ENCODE measurements at regions not wholly inside any gene's neighbourhood (a gene's known extent, or its start where the extent isn't known, plus 50 kb on each side); places are given as distances from the start of the nearest gene placed in this dataset.

GRCh38 chr11:91653079-91653754, 571.4 kb upstream of the FAT3 start:
- Histone ChIP-seq H3K9me3 (replicated peaks; ENCODE audit: control insufficient read depth, insufficient read depth, low read length) (no peaks in the 10 kb centered on the region), H3K36me3 (ENCODE audit: control insufficient read depth in 2 of 2, extremely low read depth in 1 of 2, insufficient read depth in 2 of 2, low read length in 2 of 2) (no peaks in the 10 kb centered on the region), H2AFZ (ENCODE audit: low read depth, low read length) (no peak overlapping the region), H4K20me1 (replicated peaks; ENCODE audit: control insufficient read depth, extremely low read depth, insufficient read depth, low read length) (no peaks in the 10 kb centered on the region), H3K9me1 (replicated peaks; ENCODE audit: control insufficient read depth, extremely low read depth, insufficient read depth, low read length) (no peaks in the 10 kb centered on the region), H3K27ac (ENCODE audit: insufficient read depth, low read depth, low read length) (no peak overlapping the region), H3K79me2 (ENCODE audit: control insufficient read depth, insufficient read depth, low read length) (no peaks in the 10 kb centered on the region), H3K9ac (replicated peaks; ENCODE audit: extremely low read depth, insufficient read depth, low read length) (no peak overlapping the region), H3K4me3 (replicated peaks in 1 of 3; ENCODE audit: insufficient read depth in 1 of 3, low read depth in 1 of 3, low read length in 3 of 3) (no peak overlapping the region), H3K4me1 (ENCODE audit: control insufficient read depth, extremely low read depth, insufficient read depth, low read length) (no peaks in the 10 kb centered on the region), H3K27me3 (ENCODE audit: control insufficient read depth in 2 of 2, insufficient read depth in 2 of 2, low read length in 2 of 2) (no peaks in the 10 kb centered on the region), H3K4me2 (ENCODE audit: insufficient read depth, low read length) (no peak overlapping the region)
- no TSS peak for BruUV-seq (replicated peaks)
- intact Hi-C loops (cut with micrococcal nuclease) (no loop called here), dilution Hi-C loops (cut with MboI; ENCODE audit: extremely low pct_ligation_motif_present, low sequenced_read_pairs) (no loop called here)
- DNase-seq (ENCODE audit: low read depth, low spot score) (no peak), FAIRE-seq (no peak)
- TF ChIP-seq POLR2A (IDR thresholded peaks at IDR 0.05; ENCODE audit: low read depth, low read length) = no peak
- no peak for TF ChIP-seq MYC (IDR thresholded peaks at IDR 0.05; ENCODE audit: low read depth, low read length)
- ChIA-PET POLR2A (no interaction called here), CTCF (no interaction called here)

DNA sequence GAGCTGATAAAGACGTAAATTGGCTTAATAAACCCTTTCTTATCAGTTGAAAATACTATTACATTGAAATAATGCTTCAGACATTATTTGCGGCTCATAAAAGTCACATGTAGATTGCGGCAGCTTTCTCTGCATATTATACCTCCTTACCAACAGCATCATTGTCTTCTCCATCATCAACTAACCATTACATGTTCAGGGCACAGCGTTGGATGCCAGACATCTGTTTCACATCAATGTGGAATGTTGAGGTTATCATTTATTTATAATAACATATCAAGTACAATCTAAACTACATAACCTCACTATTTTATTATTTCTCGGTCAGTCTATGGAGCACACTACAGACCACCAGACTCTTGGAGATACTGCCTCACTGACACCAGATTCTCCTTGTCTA, 573.8 kb upstream of the FAT3 start:
- ChIA-PET CTCF (no interaction called here), POLR2A (no interaction called here)
- no peak overlapping the region for H2AFZ ChIP-seq (ENCODE audit: low read depth, low read length)
- no peak overlapping the region for H3K4me3 ChIP-seq (replicated peaks in 1 of 3; ENCODE audit: insufficient read depth in 1 of 3, low read depth in 1 of 3, low read length in 3 of 3)
- BruUV-seq (replicated peaks) = no TSS peak
- no peaks in the 10 kb centered on the region for H3K36me3 ChIP-seq (ENCODE audit: control insufficient read depth in 2 of 2, extremely low read depth in 1 of 2, insufficient read depth in 2 of 2, low read length in 2 of 2)
- H3K4me1 ChIP-seq (ENCODE audit: control insufficient read depth, extremely low read depth, insufficient read depth, low read length) = no peaks in the 10 kb centered on the region
- H3K9me3 ChIP-seq (replicated peaks; ENCODE audit: control insufficient read depth, insufficient read depth, low read length) = no peaks in the 10 kb centered on the region
- TF ChIP-seq MYC (IDR thresholded peaks at IDR 0.05; ENCODE audit: low read depth, low read length) (no peak), MAX (IDR thresholded peaks at IDR 0.05; ENCODE audit: insufficient read depth, insufficient read length) (no peak), POLR2AphosphoS5 (IDR thresholded peaks at IDR 0.05; ENCODE audit: insufficient read depth, low read depth, low read length) (no peak), FOS (IDR thresholded peaks at IDR 0.05; ENCODE audit: borderline replicate concordance, insufficient read depth, low read length) (no peak), JUN (IDR thresholded peaks at IDR 0.05; ENCODE audit: borderline replicate concordance, insufficient read depth, insufficient read length, low read depth) (no peak), EZH2 (IDR thresholded peaks at IDR 0.05; ENCODE audit: borderline replicate concordance, low read depth, low read length, severe bottlenecking) (no peak), POLR2A (IDR thresholded peaks at IDR 0.05; ENCODE audit: low read depth, low read length) (no peak), GATA2 (IDR thresholded peaks at IDR 0.05; ENCODE audit: insufficient read depth, insufficient read length, low read depth, low read length) (no peak)
- TF ChIP-seq, protein P1, sequence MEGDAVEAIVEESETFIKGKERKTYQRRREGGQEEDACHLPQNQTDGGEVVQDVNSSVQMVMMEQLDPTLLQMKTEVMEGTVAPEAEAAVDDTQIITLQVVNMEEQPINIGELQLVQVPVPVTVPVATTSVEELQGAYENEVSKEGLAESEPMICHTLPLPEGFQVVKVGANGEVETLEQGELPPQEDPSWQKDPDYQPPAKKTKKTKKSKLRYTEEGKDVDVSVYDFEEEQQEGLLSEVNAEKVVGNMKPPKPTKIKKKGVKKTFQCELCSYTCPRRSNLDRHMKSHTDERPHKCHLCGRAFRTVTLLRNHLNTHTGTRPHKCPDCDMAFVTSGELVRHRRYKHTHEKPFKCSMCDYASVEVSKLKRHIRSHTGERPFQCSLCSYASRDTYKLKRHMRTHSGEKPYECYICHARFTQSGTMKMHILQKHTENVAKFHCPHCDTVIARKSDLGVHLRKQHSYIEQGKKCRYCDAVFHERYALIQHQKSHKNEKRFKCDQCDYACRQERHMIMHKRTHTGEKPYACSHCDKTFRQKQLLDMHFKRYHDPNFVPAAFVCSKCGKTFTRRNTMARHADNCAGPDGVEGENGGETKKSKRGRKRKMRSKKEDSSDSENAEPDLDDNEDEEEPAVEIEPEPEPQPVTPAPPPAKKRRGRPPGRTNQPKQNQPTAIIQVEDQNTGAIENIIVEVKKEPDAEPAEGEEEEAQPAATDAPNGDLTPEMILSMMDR (IDR thresholded peaks at IDR 0.05; ENCODE audit: extremely low read depth in 1 of 2, insufficient read depth in 1 of 2, low read depth in 1 of 2, low read length in 2 of 2) = no peak
- H3K27me3 ChIP-seq (ENCODE audit: control insufficient read depth in 2 of 2, insufficient read depth in 2 of 2, low read length in 2 of 2) = no peaks in the 10 kb centered on the region
- DNase-seq (ENCODE audit: low read depth, low spot score) (no peak), FAIRE-seq (no peak)
- H3K79me2 ChIP-seq (ENCODE audit: control insufficient read depth, insufficient read depth, low read length) = no peaks in the 10 kb centered on the region
- H4K20me1 ChIP-seq (replicated peaks; ENCODE audit: control insufficient read depth, extremely low read depth, insufficient read depth, low read length) = no peaks in the 10 kb centered on the region
- H3K4me2 ChIP-seq (ENCODE audit: insufficient read depth, low read length) = no peak overlapping the region
- H3K9ac ChIP-seq (replicated peaks; ENCODE audit: extremely low read depth, insufficient read depth, low read length) = no peak overlapping the region
- intact Hi-C loops (cut with micrococcal nuclease) = no loop called here
- H3K9me1 ChIP-seq (replicated peaks; ENCODE audit: control insufficient read depth, extremely low read depth, insufficient read depth, low read length) = no peaks in the 10 kb centered on the region
- dilution Hi-C loops (cut with MboI; ENCODE audit: extremely low pct_ligation_motif_present, low sequenced_read_pairs) = no loop called here
- H3K27ac ChIP-seq (ENCODE audit: insufficient read depth, low read depth, low read length) = no peak overlapping the region

Measured in endothelial cell of umbilical vein (primary cell).